ENCODE measurements at regions not wholly inside any gene's neighbourhood (a gene's known extent, or its start where the extent isn't known, plus 50 kb on each side); places are given as distances from the start of the nearest gene placed in this dataset.

DNA sequence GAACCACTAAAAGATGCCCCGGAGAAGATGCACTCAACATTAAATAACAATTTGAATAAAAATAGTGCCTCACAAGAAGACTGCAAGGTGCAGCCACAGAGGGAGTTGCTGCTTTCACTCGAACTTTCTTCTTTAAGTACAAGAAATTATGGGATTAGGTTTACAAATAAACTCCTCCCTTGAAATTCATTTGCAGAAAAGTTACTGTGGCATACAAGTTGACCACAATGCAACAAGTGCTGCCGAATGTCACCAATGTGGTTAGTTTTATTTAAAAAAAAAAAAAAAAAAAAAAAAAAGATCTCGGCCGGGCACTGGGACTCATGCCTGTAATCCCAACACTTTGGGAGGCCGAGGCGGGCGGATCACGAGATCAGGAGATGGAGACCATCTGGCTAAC is 76.8 kb upstream of the RAB4A start:
- TF ChIP-seq, protein P1, sequence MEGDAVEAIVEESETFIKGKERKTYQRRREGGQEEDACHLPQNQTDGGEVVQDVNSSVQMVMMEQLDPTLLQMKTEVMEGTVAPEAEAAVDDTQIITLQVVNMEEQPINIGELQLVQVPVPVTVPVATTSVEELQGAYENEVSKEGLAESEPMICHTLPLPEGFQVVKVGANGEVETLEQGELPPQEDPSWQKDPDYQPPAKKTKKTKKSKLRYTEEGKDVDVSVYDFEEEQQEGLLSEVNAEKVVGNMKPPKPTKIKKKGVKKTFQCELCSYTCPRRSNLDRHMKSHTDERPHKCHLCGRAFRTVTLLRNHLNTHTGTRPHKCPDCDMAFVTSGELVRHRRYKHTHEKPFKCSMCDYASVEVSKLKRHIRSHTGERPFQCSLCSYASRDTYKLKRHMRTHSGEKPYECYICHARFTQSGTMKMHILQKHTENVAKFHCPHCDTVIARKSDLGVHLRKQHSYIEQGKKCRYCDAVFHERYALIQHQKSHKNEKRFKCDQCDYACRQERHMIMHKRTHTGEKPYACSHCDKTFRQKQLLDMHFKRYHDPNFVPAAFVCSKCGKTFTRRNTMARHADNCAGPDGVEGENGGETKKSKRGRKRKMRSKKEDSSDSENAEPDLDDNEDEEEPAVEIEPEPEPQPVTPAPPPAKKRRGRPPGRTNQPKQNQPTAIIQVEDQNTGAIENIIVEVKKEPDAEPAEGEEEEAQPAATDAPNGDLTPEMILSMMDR (IDR thresholded peaks at IDR 0.05): no peak

DNA sequence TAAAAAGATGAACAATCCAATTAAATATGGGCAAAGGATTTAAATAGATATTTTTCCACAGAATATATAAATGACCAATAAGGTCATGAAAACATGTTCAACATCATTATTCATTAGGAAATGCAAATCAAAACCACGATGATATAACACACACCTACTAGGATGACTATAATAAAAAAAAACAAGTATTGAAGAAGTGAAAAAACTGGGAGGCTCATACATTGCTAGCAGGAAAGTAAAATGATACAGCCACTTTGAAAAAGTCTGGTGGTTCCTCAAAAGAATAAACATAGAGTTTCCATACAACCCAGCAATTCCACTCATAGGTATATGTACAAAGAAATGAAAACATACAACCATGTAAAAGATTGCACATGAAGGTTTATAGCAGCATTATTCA is 75.7 kb upstream of the RAB4A start:
- TF ChIP-seq, protein P1 (IDR thresholded peaks at IDR 0.05): no peak

DNA sequence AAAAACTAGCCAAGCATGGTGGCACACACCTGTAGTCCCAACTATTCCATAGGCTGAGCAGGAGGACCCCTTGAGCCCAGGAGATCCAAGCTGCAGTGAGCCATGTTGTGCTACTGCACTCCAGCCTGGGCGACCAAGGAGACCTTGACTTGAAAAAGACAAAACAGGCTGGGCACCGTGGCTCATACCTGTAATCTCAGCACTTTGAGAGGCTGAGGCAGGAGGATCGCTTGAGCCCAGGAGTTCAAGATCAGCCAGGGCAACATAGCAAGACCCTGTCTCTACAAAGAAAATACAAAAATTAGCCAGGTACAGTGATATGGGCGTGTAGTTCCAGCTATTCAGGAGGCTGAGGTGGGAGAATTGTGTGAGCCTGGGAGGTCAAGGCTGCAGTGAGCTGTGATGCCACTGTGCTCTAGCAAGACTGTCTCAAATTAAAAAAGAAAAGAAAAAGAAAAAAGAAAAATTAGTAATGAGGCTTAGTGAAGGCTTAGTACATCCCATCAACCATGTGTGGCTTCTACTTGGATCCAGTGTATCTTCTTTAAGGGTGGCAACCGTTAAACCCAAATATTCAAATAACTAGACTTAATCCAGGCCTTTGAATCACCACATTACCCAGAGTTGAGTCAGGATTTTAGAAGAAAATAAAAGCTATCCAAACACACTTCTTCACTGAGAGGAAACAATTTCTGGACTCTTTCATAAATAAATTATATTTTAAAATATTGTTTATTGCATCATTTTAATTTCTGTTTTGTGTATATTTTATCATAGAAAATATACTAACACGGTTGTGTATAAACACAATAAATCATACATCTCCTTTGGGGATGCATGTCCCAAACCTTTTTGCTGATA is 74.3 kb upstream of the RAB4A start:
- TF ChIP-seq, protein P1 (IDR thresholded peaks at IDR 0.05): no peak

DNA sequence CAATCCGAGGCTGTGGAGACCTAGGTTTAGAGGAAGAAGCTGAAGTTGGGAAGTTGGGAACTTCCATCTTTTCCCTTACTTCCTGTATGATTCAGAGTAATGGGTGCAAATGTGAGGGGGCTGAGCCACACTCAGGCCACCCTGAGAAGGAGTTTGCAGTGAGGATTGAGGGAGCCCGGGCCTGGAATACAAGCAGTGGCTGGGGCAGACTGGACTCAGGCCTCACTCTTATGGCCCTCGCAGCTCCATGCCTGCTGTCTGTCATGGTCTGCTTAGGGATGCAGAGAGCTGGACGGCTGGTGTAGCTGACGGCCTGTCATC is 73.7 kb upstream of the RAB4A start:
- TF ChIP-seq, protein P1 (IDR thresholded peaks at IDR 0.05): no peak

DNA sequence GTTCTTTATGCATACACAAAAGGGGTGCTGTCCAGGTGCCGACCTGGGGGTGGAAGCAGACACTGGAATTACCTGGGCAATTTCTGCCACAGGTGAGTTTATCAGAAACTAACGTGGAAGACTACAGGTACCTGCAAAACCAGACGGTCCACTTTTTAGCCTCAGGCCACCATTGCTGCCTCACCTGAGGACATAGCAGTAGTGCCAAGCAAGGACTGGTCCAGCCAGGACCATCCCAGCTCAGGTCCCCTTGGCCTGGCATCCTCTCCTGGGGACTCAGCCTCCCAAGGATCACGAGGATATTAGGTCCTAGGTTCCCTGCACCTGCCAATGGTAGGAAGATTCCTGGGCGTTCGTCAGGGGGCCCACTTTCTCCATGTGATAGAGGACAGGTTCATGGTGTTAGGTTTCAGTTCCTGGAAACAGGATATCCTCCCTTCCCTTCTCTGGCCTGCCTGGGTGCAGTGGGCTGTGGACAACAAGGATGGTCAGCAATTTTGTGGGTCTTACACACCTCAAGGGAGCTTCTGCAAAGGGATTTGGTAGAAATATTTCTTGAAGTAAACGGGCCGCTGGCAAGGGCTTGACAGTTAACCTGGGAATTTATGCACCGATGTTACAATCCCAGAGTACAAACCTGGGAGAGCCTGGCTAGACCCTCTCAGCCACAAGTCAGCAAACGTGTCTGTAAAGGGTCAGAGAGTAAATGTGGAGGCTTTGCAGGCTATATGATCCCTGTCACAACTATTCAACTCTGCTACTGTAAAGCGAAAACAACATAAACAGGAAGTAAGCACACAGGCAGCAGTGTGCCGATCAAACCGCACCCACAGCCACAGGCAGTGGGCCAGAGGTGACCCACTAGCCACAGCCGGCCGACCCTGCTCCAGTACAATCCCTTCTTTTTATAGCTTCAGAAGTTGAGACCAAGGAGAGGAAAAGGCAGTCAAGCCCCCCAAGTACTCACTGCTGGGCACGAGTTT is 71.4 kb upstream of the RAB4A start:
- TF ChIP-seq, protein P1 (IDR thresholded peaks at IDR 0.05): no peak

DNA sequence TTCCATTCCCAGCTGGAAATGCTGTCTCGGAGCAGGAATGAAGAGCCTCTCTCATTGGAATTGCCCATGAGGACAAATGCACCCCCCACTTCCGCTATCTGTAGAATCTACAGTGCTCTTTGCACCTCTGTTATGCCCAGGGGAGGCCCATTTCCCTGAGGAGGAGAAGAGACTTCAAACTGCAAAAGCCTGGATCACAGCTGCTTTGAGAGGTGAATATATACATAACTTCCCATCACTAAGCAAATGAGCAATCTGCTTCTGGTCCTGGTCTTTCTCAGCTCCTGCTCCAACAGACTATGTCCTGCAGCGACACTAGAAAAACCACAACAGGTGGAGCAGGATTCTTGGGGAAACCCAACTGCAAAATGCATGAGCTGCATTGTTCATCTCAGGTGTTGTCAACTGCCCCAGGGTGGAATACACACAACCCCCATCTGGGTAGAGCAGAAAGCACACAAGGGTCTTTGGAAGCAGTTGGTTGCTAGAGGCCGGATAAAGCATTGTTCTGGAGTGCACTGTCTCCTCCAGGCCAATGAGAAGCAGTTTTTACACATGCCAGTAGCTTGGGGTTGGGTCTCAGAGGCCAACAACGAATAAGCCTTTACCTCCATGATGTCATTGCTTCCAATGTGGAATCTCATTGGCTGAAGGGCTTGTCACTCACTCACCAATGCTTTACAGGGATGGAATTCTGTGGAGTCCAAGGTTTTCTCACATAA is 67.7 kb upstream of the RAB4A start:
- TF ChIP-seq, protein P1 (IDR thresholded peaks at IDR 0.05): no peak

DNA sequence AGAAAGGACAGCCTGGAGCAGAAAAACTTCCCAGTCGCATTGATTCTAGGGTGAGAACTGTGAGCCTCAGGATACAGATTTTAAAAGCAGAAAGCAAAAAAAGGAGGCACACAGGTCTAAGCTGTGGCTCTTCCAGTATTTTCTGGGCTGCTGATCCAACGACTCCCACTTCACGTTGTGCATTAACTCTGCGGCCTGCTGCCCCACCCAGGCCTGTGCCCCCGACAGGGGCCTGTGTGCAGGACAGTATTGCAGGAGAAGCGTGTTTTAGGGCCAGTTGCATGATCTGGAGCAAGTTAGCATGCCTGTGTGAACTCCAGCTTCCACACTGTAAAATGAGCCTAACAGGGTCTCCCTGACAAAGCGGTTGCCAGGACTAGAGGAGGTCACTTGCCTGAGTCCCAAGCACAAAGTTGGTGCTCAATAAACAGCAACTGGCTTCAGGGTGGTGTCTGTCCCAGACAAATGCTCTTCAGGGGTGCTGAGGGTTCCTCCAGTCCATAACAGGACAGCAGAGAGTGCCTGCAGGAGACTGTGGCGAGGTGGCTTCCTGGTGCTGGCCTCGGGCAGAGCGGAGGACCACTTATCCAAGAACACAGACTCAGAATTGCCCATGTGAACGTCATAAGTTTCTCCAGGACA is 66.8 kb upstream of the RAB4A start:
- TF ChIP-seq, protein P1 (IDR thresholded peaks at IDR 0.05): no peak
